ENCODE measurements at regions not wholly inside any gene's neighbourhood (a gene's known extent, or its start where the extent isn't known, plus 50 kb on each side); places are given as distances from the start of the nearest gene placed in this dataset.

- H3K27ac ChIP-seq, result no peak overlapping the region
- DNase-seq (ENCODE audit: low spot score), result no peak
- no peak overlapping the region for H3K4me2 ChIP-seq
- no peaks in the 10 kb centered on the region for H3K9me2 ChIP-seq (replicated peaks; ENCODE audit: insufficient read depth)
- no peaks in the 10 kb centered on the region for H3K4me1 ChIP-seq (ENCODE audit: insufficient read depth)
- H3K9me3 ChIP-seq (ENCODE audit: low read depth), result no peaks in the 10 kb centered on the region
- no peak overlapping the region for H3K4me3 ChIP-seq
- no peaks in the 10 kb centered on the region for H3K36me3 ChIP-seq (replicated peaks; ENCODE audit: insufficient read depth, low read depth)
- no peaks in the 10 kb centered on the region for H4K20me1 ChIP-seq (ENCODE audit: insufficient read depth, poor library complexity, severe bottlenecking)
- H3K27me3 ChIP-seq, result no peaks in the 10 kb centered on the region
- H3K79me2 ChIP-seq, result no peaks in the 10 kb centered on the region
- H2AFZ ChIP-seq, result no peak overlapping the region
- 94% methylated on average over 11 of the region's 11 CpGs for WGBS (ENCODE audit: low lambda C conversion rate, missing lambda C conversion rate)
- TF ChIP-seq EZH2 (IDR thresholded peaks at IDR 0.05; ENCODE audit: borderline replicate concordance) (no peak), EZH2phosphoT487 (IDR thresholded peaks at IDR 0.05; ENCODE audit: low read depth, severe bottlenecking, unreplicated experiment) (no peak), CTCF (IDR thresholded peaks at IDR 0.05; ENCODE audit: poor library complexity) (no peak)
These were observed 745.7 kb upstream of the CCDC54 start for GRCh38 chr3:106631373-106632108.

DNA sequence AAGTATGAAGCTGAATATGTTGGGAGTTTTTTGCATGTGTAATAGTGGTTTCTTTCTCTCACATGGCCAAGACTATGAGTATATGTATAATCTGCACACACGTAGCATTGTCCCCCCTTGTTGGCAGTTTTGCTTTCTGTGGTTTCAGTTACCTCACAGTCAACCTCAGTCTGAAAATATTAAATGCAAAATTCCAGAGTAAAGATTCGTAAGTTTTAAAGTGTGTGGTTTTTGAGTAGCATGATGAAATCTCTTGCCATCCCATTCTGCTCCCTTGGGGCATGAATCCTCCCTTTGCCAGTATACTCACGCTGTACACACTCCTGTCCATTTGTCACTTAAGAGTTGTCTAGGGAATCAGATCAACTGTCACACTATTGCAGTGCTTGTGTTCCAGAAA, 742.0 kb upstream of the CCDC54 start:
- WGBS (ENCODE audit: low lambda C conversion rate, missing lambda C conversion rate), result 83% methylated on average over 3 of the region's 3 CpGs
- no peaks in the 10 kb centered on the region for H3K9me3 ChIP-seq (ENCODE audit: low read depth)
- no peak overlapping the region for H2AFZ ChIP-seq
- H3K79me2 ChIP-seq, result no peaks in the 10 kb centered on the region
- no peak for DNase-seq (ENCODE audit: low spot score)
- TF ChIP-seq EZH2phosphoT487 (IDR thresholded peaks at IDR 0.05; ENCODE audit: low read depth, severe bottlenecking, unreplicated experiment), result no peak
- no peak for TF ChIP-seq EZH2 (IDR thresholded peaks at IDR 0.05; ENCODE audit: borderline replicate concordance)
- no peaks in the 10 kb centered on the region for H3K27me3 ChIP-seq
- H3K4me1 ChIP-seq (ENCODE audit: insufficient read depth), result no peaks in the 10 kb centered on the region
- no peak overlapping the region for H3K4me2 ChIP-seq
- no peaks in the 10 kb centered on the region for H3K36me3 ChIP-seq (replicated peaks; ENCODE audit: insufficient read depth, low read depth)
- H3K27ac ChIP-seq, result no peak overlapping the region
- H3K9me2 ChIP-seq (replicated peaks; ENCODE audit: insufficient read depth), result no peaks in the 10 kb centered on the region
- H3K4me3 ChIP-seq, result no peak overlapping the region
- no peaks in the 10 kb centered on the region for H4K20me1 ChIP-seq (ENCODE audit: insufficient read depth, poor library complexity, severe bottlenecking)

- H3K27ac ChIP-seq, result no peak overlapping the region
- 76% methylated on average over 3 of the region's 3 CpGs for WGBS (ENCODE audit: low lambda C conversion rate, missing lambda C conversion rate)
These were observed 741.4 kb upstream of the CCDC54 start for GRCh38 chr3:106635826-106636225.

More at GRCh38 chr3:106635826-106636225, 741.4 kb upstream of the CCDC54 start:
- no peak for DNase-seq (ENCODE audit: low spot score)
- Histone ChIP-seq H3K27me3 (no peaks in the 10 kb centered on the region), H3K79me2 (no peaks in the 10 kb centered on the region), H3K9me2 (replicated peaks; ENCODE audit: insufficient read depth) (no peaks in the 10 kb centered on the region), H2AFZ (no peak overlapping the region), H3K9me3 (ENCODE audit: low read depth) (no peaks in the 10 kb centered on the region), H3K4me1 (ENCODE audit: insufficient read depth) (no peaks in the 10 kb centered on the region), H3K4me3 (no peak overlapping the region), H4K20me1 (ENCODE audit: insufficient read depth, poor library complexity, severe bottlenecking) (no peaks in the 10 kb centered on the region), H3K36me3 (replicated peaks; ENCODE audit: insufficient read depth, low read depth) (no peaks in the 10 kb centered on the region), H3K4me2 (no peak overlapping the region)
- TF ChIP-seq EZH2 (IDR thresholded peaks at IDR 0.05; ENCODE audit: borderline replicate concordance) (no peak), CTCF (IDR thresholded peaks at IDR 0.05; ENCODE audit: poor library complexity) (no peak), EZH2phosphoT487 (IDR thresholded peaks at IDR 0.05; ENCODE audit: low read depth, severe bottlenecking, unreplicated experiment) (no peak)
